ENCODE measurements at regions not wholly inside any gene's neighbourhood (a gene's known extent, or its start where the extent isn't known, plus 50 kb on each side); places are given as distances from the start of the nearest gene placed in this dataset.

DNA sequence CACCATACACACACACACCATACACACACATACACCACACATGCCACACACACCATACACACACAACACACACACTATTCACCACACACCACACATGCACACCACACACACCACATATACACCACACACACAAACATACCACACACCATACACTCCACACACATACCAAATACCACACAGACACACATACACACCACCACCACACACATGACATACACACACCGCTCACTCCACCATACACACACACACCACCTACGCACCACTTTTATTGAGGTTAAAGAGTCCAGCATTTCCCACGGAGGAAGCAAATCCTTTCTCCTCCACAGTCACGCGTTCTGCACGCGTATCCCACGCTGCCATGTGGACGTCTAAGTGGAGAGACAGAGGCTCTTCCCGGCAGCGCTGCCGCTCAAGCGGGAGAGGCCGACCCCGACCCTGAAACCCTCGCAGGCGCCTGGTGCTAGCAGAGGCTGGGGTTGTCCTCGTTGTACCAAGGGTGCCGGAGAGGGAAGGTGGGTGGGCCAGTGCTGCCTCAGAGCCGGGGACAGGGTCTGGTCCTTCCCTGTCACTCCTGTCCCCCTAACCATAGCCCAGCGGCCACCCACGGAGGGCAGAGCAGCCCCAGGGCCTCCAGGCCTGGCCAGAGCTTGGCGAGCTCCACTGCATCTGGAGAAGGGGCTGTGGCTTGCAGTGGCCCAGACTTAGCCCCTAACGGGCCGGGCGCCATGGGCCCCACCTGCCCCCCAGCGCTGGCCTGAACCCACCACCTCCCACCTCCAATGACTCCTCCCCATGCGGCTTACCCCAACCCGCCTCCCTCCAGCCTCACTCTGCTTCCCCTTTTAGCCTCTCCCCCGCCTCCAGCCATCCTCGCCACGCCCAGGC lies 1495.0 kb downstream of the BRD1 start:
- Mint-ChIP-seq H3K36me3 (ENCODE audit: low read depth) (peaks cover 2% of the 10 kb centered on the region), H3K27me3 (ENCODE audit: low read depth) (no peaks in the 10 kb centered on the region), H3K4me1 (no peaks in the 10 kb centered on the region), H3K9me3 (peaks cover 7% of the 10 kb centered on the region), H3K27ac (ENCODE audit: unreplicated experiment) (peak overlapping the region; percentile 24), H3K4me3 (no peak overlapping the region)
- DNase-seq (ENCODE audit: low read depth, low spot score) = no peak
- TF ChIP-seq, protein P1, sequence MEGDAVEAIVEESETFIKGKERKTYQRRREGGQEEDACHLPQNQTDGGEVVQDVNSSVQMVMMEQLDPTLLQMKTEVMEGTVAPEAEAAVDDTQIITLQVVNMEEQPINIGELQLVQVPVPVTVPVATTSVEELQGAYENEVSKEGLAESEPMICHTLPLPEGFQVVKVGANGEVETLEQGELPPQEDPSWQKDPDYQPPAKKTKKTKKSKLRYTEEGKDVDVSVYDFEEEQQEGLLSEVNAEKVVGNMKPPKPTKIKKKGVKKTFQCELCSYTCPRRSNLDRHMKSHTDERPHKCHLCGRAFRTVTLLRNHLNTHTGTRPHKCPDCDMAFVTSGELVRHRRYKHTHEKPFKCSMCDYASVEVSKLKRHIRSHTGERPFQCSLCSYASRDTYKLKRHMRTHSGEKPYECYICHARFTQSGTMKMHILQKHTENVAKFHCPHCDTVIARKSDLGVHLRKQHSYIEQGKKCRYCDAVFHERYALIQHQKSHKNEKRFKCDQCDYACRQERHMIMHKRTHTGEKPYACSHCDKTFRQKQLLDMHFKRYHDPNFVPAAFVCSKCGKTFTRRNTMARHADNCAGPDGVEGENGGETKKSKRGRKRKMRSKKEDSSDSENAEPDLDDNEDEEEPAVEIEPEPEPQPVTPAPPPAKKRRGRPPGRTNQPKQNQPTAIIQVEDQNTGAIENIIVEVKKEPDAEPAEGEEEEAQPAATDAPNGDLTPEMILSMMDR (conservative IDR thresholded peaks at IDR 0.05) = no peak

DNA sequence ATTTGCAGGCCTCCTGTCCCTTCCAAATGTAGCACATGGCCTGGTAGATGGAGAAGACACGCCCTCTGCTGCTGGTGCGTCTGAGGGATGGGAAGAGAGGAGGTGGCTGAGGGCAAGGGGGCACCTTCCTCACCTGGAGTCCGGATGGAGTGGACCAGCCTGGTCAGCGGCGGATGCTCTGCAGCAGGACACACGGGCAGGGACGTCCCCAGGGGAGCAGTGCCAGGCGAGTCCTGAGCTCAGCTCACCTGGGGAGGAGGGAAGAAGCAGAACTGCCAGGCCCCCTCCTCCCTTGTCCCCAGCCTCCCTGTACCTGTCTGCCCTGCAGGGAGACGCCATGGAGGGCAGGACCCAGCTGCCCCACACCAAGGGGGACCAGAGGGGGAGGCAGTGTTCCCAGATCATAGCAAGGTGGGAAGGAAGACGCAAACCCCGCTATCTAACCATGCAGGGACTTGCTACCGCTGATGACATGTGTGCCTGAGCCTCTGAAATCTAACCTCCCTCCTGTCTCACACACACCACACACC lies 1495.9 kb downstream of the BRD1 start:
- H3K9me3 Mint-ChIP-seq = peaks cover 7% of the 10 kb centered on the region
- H3K4me1 Mint-ChIP-seq = no peaks in the 10 kb centered on the region
- no peaks in the 10 kb centered on the region for H3K27me3 Mint-ChIP-seq (ENCODE audit: low read depth)
- peaks cover 2% of the 10 kb centered on the region for H3K36me3 Mint-ChIP-seq (ENCODE audit: low read depth)
- no peak overlapping the region for H3K27ac Mint-ChIP-seq (ENCODE audit: unreplicated experiment)
- DNase-seq (ENCODE audit: low read depth, low spot score) = no peak
- TF ChIP-seq, protein P1 (conservative IDR thresholded peaks at IDR 0.05) = no peak
- H3K4me3 Mint-ChIP-seq = no peak overlapping the region

DNA sequence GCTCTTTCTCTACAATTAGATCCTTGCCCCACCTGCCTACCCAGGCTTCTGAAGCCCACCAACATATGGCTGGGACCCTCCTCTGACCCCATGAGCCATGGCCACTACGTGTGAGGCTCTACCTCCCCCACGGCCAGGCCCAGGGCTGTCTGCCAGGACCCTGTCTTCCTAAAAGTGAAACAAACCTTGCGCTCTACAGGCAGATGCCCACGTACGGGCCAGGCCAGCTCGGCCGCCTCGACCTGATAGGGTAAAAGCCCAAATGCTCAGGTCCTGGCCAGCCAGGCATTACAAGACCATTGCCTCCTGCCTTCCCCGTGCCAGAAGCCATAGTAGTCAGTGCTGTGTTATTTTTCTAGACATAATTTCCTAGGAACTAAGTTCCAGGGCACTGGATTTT lies 1496.4 kb downstream of the BRD1 start:
- Mint-ChIP-seq H3K36me3 (ENCODE audit: low read depth) (peaks cover 2% of the 10 kb centered on the region), H3K27me3 (ENCODE audit: low read depth) (no peaks in the 10 kb centered on the region), H3K4me3 (no peak overlapping the region), H3K27ac (ENCODE audit: unreplicated experiment) (no peak overlapping the region), H3K9me3 (peaks cover 7% of the 10 kb centered on the region), H3K4me1 (no peaks in the 10 kb centered on the region)
- no peak for DNase-seq (ENCODE audit: low read depth, low spot score)
- TF ChIP-seq, protein P1 (conservative IDR thresholded peaks at IDR 0.05) = no peak

DNA sequence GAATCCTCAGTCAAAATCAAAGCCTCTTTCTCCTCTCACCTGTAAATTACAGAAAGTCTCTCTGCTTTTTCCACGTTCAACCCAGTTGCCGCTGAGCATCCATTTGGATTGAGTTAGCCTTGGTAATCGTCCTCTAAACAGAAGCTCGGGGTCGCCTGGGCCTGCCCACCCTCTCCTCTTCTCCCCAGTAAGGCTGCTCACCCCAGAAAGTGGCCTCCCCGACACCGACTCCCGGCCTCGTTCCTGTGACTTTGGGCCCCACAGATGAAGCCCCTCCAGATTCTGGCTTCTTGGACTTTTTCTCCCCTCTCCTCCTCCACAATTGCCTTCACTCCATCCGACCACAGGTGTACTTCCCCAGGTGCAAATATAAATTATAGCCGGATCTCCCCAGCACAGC lies 1500.0 kb downstream of the BRD1 start:
- Mint-ChIP-seq H3K9me3 (peaks cover 15% of the 10 kb centered on the region), H3K4me3 (no peak overlapping the region), H3K36me3 (ENCODE audit: low read depth) (peaks cover 2% of the 10 kb centered on the region), H3K4me1 (no peaks in the 10 kb centered on the region), H3K27me3 (ENCODE audit: low read depth) (peaks cover 2% of the 10 kb centered on the region), H3K27ac (ENCODE audit: unreplicated experiment) (no peak overlapping the region)
- no peak for DNase-seq (ENCODE audit: low read depth, low spot score)
- TF ChIP-seq, protein P1 (conservative IDR thresholded peaks at IDR 0.05) = no peak

DNA sequence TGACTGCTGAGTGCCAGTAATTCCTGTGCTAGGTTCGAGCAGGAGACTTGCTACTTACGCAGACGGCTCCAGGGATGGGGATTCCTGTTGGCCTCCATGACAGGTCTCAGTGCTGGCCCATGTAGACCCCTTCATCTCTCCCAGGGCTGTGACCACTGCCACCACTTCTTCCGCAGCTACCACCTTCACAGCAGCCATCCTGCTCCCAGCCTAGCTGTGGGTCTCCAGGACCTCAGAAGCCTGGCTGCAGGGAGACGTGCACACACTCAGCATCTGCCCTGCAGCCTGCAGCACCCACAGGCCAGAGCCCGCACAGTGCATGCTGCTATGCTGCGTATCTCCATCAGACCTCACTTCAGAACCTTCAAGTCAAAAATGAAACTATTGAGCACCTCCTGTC lies 1503.9 kb downstream of the BRD1 start:
- H3K4me1 Mint-ChIP-seq = peaks cover 10% of the 10 kb centered on the region
- no peak overlapping the region for H3K4me3 Mint-ChIP-seq
- H3K36me3 Mint-ChIP-seq (ENCODE audit: low read depth) = peaks cover 2% of the 10 kb centered on the region
- peaks cover 10% of the 10 kb centered on the region for H3K27me3 Mint-ChIP-seq (ENCODE audit: low read depth)
- H3K9me3 Mint-ChIP-seq = peaks cover 10% of the 10 kb centered on the region
- TF ChIP-seq, protein P1 (conservative IDR thresholded peaks at IDR 0.05) = no peak
- H3K27ac Mint-ChIP-seq (ENCODE audit: unreplicated experiment) = no peak overlapping the region
- DNase-seq (ENCODE audit: low read depth, low spot score) = no peak

Data from neural crest cell (in vitro differentiated cells).